ENCODE measurements at regions not wholly inside any gene's neighbourhood (a gene's known extent, or its start where the extent isn't known, plus 50 kb on each side); places are given as distances from the start of the nearest gene placed in this dataset.

DNA sequence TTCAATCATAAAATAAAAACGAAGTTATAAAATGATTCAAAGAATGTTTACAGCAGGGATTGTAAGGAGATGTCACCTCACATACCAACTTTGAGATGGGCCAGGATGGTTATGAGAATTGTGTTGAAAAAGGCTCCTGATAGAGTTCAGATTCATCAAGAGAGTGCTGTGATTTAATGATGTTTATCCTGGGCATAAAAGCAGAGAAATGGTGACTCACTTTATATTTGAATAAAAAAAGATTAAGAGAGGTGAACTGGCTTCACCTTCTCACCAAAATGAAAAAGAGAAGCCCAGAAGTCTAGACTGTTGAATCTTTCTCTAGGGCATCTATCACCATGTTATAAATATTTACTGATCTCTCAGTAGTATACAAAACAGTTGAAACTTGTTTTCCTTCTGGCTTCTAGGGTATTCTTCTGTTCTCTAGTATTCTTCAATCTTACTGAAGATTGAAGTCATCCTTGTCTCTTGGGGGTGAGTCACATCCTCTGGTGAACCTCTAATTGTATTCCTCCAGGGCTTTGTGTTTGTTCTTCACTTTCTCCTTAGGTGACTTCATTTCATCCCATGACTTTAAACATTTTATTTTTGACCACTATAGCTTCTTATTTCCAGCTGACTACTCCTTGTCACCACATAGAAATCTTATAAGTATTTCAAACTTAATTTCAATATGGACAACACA lies 1237.3 kb upstream of the C9orf72 start:
- Histone ChIP-seq H3K9me3 (no peaks in the 10 kb centered on the region), H3K36me3 (no peaks in the 10 kb centered on the region), H3K4me1 (no peaks in the 10 kb centered on the region), H3K4me3 (no peak overlapping the region), H3K27ac (no peak overlapping the region), H3K27me3 (no peaks in the 10 kb centered on the region)
- no peak for ATAC-seq
- DNase-seq = no peak
- TF ChIP-seq, protein P1, sequence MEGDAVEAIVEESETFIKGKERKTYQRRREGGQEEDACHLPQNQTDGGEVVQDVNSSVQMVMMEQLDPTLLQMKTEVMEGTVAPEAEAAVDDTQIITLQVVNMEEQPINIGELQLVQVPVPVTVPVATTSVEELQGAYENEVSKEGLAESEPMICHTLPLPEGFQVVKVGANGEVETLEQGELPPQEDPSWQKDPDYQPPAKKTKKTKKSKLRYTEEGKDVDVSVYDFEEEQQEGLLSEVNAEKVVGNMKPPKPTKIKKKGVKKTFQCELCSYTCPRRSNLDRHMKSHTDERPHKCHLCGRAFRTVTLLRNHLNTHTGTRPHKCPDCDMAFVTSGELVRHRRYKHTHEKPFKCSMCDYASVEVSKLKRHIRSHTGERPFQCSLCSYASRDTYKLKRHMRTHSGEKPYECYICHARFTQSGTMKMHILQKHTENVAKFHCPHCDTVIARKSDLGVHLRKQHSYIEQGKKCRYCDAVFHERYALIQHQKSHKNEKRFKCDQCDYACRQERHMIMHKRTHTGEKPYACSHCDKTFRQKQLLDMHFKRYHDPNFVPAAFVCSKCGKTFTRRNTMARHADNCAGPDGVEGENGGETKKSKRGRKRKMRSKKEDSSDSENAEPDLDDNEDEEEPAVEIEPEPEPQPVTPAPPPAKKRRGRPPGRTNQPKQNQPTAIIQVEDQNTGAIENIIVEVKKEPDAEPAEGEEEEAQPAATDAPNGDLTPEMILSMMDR (IDR thresholded peaks at IDR 0.05) = no peak
- intact Hi-C loops (cut with DNase I) = no loop called here

DNA sequence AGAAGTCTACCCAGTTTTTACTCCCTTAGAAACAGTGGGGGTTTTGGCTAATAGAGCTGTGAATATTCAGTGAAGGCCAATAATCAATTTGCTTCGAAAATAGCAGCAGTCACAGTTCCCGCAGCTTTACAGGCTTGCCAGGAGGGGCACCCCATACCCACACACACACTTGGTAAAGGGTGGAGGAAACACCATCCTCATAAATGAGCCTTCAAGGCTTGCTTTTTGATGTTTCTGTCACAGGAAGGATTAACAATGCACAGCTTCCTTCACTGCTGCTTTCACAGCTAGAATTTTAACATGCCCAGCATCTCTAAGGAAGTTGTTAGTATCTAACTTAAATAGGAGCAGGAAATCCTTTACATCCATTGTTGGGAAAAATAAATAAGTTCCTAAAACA lies 1247.5 kb upstream of the C9orf72 start:
- Histone ChIP-seq H3K9me3 (no peaks in the 10 kb centered on the region), H3K27me3 (no peaks in the 10 kb centered on the region), H3K36me3 (no peaks in the 10 kb centered on the region), H3K27ac (no peak overlapping the region), H3K4me3 (no peak overlapping the region), H3K4me1 (no peaks in the 10 kb centered on the region)
- TF ChIP-seq, protein P1 (IDR thresholded peaks at IDR 0.05) = no peak
- no peak for DNase-seq
- intact Hi-C loops (cut with DNase I) = no loop called here
- ATAC-seq = no peak

DNA sequence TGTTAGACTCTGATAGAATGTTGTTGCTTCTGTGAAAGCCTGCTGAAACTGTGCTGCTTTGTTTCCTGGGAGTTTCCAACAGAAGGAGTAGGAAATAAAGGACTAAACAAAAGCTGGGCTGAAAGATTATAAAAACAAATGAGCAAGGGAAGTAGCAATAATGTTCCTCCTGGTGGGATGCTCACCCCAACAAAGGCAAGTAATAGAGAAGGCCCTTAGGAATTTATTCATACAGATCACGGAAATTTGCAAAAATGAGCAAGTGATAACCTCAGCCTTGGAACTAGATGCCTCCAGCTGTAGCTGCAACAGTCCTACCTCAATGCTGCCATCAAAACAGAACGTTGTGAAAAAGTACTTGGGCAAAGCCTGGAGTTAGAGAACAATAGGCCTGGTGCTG lies 1248.0 kb upstream of the C9orf72 start:
- no peaks in the 10 kb centered on the region for H3K9me3 ChIP-seq
- TF ChIP-seq, protein P1 (IDR thresholded peaks at IDR 0.05) = no peak
- ATAC-seq (no peak), DNase-seq (no peak)
- intact Hi-C loops (cut with DNase I) = no loop called here
- no peak overlapping the region for H3K27ac ChIP-seq
- no peaks in the 10 kb centered on the region for H3K36me3 ChIP-seq
- H3K4me1 ChIP-seq = no peaks in the 10 kb centered on the region
- no peaks in the 10 kb centered on the region for H3K27me3 ChIP-seq
- H3K4me3 ChIP-seq = no peak overlapping the region

DNA sequence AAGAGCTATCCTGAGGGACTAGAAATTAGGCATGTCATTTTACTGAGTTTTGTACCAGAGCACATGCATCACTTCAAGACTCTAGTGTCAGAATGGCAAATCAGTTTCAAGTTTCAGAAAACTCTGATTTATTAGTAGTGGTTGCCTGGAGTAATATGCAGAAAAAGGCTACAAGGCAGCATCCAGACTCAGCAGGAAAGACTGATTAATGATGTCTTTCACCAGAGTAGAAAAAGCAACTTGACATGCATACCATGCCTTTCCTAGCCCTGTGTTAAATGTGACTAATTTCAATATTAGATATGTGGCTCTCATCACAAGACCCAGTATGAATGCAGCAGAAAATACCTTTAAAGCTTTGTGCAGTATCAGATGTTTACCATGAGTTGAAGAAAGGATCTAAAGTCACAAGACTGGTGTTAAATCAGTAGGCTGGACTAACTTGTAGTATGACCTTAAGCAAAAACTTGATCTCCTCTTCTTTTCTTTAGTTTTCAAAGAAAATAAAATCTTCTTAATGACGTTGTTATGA lies 1251.2 kb upstream of the C9orf72 start:
- intact Hi-C loops (cut with DNase I) = no loop called here
- H3K36me3 ChIP-seq = no peaks in the 10 kb centered on the region
- no peak for DNase-seq
- no peak overlapping the region for H3K4me3 ChIP-seq
- H3K9me3 ChIP-seq = no peaks in the 10 kb centered on the region
- no peaks in the 10 kb centered on the region for H3K4me1 ChIP-seq
- TF ChIP-seq, protein P1 (IDR thresholded peaks at IDR 0.05) = no peak
- ATAC-seq = no peak
- H3K27ac ChIP-seq = no peak overlapping the region
- no peaks in the 10 kb centered on the region for H3K27me3 ChIP-seq

DNA sequence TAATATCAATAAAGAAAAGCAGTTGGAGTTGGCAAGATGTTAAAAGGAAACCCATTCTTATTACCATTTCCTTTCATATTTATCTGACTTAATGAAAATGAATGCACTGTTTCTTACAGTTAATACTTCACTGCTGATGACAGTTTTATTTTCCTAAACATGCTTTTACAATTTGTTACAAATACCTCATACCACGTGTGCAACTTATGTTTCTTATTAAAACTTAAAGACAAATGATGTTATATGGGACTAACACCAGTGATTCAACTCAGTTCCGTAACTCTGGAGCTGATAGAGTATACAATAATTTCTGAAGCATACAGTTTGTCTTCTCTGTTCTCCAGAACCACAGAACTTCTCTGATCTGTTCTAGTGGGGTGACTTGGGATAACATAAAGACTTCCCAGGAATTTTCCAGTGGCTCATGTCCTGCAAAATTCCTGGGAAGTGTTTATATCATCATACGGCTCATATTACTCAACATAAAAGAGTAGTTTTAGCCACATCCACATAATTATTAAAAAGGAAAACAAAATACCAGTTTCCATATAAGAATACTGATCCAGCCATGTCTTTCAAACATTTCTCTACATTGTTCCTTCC lies 1259.0 kb upstream of the C9orf72 start:
- DNase-seq = no peak
- intact Hi-C loops (cut with DNase I) = no loop called here

More for the DNA sequence above, 1259.0 kb upstream of the C9orf72 start:
- Histone ChIP-seq H3K4me1 (no peaks in the 10 kb centered on the region), H3K27ac (no peak overlapping the region), H3K27me3 (no peaks in the 10 kb centered on the region), H3K4me3 (no peak overlapping the region), H3K36me3 (no peaks in the 10 kb centered on the region), H3K9me3 (no peaks in the 10 kb centered on the region)
- ATAC-seq = no peak
- TF ChIP-seq, protein P1 (IDR thresholded peaks at IDR 0.05) = no peak
